HG02943 (cell line): ENCODE measurements at regions not wholly inside any gene's neighbourhood (a gene's known extent, or its start where the extent isn't known, plus 50 kb on each side); places are given as distances from the start of the nearest gene placed in this dataset.

Source experiments
- ATAC-seq: cut with Tn5 transposase; IDR thresholded peaks from one replicate; pipeline ENCODE4 v1.9.1; 2021; ENCODE audit warnings: mild to moderate bottlenecking, low read depth, moderate library complexity; ENCODE audit not compliant: unreplicated experiment

GRCh38 chr11:111098091-111098490 lies 147.4 kb upstream of the POU2AF2 start:
- peak; percentile 68 for ATAC-seq

DNA sequence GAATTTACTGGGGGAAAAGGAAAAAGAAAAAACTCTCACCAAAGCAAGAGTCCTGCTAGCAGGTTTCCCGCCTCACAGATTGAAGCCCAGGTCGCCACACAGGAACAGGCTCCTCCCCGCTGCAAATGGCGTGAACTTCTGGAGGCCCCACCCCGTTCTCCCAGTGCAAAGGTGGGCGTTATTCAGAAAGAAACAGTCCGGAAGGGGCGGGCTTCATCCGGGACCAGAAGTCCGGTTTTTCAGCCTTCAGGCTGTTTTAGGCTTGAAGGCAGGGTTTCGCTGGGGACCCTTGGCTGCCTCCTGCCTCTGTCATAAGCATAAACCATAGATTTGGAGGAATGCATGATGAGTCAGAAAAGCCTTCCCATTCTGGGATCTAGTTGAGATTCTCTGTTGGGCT lies 148.3 kb upstream of the POU2AF2 start:
- ATAC-seq, result no peak

- no peak for ATAC-seq
Measured at GRCh38 chr11:111095327-111095726, 150.2 kb upstream of the POU2AF2 start.

DNA sequence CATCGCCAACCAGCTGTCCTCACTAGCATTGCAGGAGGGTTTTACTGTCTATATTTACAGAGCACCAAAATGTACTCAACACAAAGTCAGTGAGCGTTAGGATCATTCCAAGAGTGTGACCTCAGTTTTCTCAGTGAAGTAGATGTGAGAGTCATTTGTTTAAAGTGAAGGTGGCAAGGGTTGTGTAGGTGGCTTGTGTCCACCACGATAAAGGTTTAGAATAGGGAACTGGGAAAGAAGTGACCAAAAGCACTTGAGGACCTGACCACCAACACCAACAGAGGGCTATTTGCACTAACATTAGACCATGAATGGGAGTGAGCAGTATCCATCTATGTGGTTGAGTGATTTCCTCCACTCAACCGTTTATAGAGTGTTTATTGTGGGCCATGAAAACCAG lies 152.5 kb upstream of the POU2AF2 start:
- ATAC-seq, result no peak

DNA sequence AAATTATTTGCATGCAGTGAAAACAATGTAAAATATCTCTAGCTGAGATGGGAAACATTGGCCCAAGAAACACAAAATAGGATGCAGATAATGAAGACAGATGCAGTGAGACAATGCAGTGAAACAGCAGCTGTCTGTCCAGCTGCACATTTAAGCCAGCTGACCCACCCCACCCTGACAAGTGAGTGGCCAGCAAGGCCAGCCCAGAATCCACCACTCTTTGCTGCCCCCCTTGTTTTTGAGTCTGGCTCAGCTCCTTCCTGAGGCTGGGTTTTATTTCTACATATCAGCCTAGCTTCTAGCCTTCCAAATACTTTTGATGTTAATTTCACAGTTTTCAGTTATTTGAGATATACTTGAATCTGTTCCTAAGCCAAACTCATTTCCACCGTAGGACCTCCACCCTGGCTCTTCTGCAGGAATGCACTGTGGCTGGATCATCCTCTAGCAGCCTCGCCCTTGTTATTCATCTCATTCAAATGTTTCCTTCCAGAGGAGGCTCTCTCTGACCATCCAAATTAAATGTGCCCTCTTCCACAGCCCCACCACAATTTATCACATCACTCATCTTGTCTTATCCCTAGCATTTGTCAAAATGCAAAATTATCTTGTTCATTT lies 154.1 kb upstream of the POU2AF2 start:
- no peak for ATAC-seq

DNA sequence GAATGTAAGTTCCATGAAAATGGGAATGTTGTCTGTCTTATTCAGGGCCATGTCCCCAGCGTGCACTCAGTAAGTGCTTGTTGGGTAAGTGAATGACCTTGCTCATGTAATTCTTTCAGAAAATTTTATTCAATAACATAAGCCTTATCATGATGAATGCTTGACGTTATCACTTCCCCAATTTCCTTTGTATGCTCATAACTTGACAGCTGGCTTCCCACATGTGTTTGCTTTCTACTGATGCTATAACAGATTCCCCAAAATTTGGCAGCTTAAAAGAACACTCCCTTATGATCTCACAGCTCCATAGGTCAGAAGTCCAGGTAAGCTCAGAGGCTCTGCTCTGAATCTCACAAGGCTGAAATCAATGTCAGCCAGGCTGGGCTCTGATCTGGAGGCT lies 155.8 kb upstream of the POU2AF2 start:
- ATAC-seq, result no peak

DNA sequence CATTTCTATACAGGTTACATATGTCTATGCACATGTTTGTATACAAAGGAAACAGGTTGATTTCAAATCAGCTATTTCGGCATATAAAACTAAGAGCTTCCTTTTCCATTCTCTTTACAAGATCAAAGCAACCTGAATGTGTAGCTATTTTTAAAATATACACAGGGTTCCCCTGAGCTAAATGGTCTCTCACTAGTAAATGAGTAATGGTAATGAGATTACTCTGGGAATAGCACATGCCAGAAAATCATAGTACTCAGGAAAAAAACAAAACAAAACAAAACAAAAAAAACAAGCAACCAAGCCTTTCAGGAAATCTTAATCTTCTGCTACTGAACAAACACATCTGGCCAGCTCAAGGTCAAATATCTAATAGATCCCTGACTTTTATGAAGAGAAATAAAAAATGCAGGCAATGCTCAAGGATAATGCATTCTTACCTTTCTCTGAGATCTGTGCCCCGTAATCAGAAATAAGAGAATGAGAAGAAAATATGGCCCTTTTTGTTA lies 156.6 kb upstream of the POU2AF2 start:
- no peak for ATAC-seq

DNA sequence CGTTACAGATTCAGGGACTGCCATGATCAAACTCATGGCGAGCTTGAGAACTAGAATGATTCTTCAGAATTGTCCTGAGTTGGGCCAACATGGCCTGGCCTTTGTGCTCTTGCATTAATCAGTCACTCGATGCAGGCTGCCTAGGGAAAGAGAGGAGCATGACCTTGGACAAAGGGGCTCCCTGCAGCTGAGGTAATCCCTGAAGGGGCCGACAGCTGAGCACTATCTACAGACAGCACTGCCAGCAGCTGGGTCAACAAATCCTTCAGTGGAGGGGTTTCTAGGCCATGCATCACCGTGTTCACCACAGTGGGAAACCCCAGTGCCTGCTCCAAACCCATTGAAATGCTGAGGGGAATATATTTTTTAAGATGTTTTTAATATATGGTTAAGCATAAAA lies 159.5 kb upstream of the POU2AF2 start:
- no peak for ATAC-seq

DNA sequence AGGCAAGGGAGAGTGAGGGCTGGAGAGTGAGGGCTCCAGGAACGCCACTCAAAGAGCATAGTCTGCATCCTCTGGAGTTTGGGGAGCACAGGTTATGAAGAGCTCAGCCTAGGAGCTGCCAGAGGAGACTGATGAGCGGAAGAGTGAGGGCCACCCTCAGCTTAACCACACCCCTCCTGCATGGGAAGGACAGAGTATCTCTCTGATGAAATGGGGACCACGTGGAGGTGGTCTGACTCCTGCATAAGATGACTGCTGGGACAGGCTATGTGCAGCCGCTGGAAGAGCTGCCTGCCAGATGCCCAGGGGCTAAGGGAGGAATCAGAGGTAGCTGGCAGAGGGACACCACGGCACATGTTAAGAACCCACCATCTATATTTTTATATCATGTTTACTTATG lies 162.9 kb upstream of the POU2AF2 start:
- no peak for ATAC-seq

- no peak for ATAC-seq
Measured at GRCh38 chr11:111081021-111081511, 164.5 kb upstream of the POU2AF2 start.

DNA sequence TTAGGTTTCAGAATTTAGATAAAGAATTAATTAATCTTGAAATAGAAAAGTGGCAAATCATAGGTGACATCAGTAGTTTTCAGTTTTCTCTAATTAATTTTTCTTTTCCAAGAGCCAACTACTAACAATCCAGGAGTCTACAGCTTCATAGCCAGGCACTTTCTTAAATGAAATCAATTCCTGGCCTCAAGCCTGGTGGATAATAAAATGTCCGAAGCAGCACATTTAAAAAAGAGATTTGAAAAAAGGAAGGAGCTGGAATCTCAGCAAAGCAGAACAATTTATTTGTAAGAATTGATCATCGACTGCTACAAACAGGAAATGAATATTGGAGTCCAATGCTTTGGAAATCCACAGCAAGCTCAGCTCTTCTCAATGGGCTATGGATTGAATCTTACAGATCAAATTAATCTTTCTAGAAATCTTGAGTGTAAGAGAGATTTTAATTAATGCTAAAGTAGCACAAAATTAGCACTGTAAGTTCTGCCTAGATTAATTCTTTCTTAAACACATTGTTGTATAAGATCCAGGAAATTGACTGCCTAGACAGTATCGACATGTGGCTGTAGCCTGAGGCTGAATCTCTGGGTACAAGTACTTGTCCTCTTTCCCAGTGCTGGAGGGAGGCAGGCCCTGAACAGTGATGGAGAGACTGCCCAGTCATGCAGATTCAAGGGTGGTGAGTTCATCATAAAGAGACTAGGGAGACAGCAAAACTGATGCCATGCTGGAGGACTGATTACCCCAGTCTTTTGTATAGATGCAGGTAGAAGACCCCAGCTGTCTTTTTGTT lies 167.8 kb upstream of the POU2AF2 start:
- no peak for ATAC-seq

- ATAC-seq, result no peak
Measured at GRCh38 chr11:111069066-111069465, 176.5 kb upstream of the POU2AF2 start.

- no peak for ATAC-seq
Measured at GRCh38 chr11:111067994-111068393, 177.5 kb upstream of the POU2AF2 start.

DNA sequence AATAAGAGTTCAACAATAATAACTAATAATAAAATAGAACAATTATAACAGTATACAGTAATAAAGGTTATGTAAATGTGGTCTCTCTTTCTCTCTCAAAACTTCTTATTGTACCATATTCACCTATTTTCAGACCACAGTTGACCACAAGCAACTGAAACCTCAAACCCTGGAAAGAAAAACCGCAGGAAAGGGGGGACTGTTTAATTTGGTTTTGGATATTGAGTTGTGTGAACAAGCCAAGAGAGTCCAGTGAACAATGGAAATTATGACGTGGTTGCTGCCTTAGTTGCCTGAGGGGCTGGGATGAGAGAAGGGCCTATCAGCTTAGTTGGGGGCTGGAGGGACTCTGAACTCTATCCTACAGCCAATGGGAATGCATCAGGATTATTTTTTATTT lies 178.7 kb upstream of the POU2AF2 start:
- no peak for ATAC-seq

GRCh38 chr11:111063726-111064517 lies 181.6 kb upstream of the POU2AF2 start:
- ATAC-seq, result no peak

DNA sequence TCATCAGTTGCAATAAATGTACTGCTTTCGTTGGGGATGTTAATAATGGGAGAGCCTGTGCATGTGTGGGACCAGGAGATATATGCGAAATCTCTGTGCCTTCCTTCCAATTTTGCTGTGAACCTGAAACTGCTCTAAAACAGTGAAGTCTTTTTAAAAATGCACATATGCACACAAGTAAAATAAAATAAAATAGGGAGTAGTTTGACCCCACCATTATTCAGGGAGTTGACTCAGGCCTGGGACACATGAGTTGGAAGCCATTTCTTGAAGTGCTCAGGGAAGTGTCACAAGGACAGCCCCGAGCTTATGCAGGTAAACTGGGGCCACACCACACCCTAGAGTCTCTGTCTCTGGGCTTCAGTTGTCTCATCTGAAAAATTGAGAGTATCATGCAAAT lies 183.1 kb upstream of the POU2AF2 start:
- no peak for ATAC-seq

DNA sequence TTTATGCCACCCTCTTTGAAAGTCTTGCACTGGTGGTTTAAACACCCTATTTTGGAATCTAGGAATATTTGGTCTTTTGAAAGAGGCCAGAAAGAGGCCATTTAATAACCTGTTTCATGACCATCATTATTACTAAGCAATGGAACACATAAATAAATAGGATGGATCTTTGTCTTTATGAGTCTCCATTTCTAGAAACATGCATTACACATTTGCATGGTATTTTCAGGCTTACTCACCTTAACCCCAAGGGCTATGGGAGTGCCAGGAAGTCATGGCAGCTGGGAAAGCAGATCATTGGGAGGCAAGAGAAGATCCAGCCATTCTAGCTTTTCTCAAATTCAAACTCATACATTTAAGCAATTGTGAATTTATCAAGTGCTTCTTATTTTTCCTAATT lies 185.8 kb upstream of the POU2AF2 start:
- ATAC-seq, result no peak

- no peak for ATAC-seq
Measured at GRCh38 chr11:111049131-111049530, 196.4 kb upstream of the POU2AF2 start.

DNA sequence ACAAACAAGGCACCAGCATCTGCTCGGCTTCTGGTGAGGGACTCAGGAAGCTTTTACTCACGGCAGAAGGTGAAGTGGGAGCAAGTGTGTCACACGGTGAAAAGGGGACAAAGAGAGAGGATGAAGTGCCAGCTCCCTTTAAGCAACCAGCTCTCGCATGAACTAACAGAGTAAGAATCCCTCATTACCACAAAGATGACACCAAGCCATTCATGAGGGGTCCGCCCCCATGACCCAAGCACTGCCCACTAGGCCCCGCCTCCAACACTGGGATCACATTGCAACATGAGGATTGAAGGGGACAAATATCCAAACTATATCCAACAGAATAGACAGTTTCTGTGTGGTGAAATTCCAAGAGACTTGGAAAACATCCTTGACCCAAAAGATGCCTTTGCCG lies 198.2 kb upstream of the POU2AF2 start:
- ATAC-seq, result no peak

DNA sequence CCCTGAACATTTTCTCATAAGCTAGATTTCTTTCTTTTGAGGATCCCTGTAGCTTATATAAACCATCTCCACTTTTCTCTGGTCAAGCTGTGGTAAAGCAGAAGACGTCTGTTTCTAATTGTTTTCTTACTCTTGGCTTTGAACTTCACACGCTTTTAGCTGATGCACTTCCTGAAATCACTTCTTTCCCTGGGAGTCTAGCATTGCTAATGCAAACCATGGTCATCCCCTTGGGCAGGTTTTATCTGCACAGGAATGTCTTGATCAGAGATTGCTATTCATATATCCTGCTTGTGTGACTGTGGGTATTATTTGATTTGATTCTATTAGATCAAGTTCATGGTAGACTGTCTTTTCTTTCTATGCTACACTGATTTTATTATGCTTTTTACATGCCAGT lies 199.2 kb upstream of the POU2AF2 start:
- no peak for ATAC-seq

GRCh38 chr11:111045874-111046273 lies 199.7 kb upstream of the POU2AF2 start:
- ATAC-seq, result no peak
